Fibroblast of pulmonary artery (primary cell): ENCODE measurements at regions not wholly inside any gene's neighbourhood (a gene's known extent, or its start where the extent isn't known, plus 50 kb on each side); places are given as distances from the start of the nearest gene placed in this dataset.
"Not testable (repeated sequence)": the region's sequence is repeated elsewhere in the genome, so short reads cannot be mapped to it uniquely, and the experiment has no call there.

Experiments
- DNase-seq: peaks from one replicate; pipeline ENCODE4 v3.0.0-alpha.2; 2010; ENCODE audit warnings: low read depth
- H3K4me3 ChIP-seq: replicated peaks from 2 replicates; pipeline ENCODE4 v1.5.1; 2011; ENCODE audit warnings: low read depth, mild to moderate bottlenecking, control low read depth, low read length, moderate library complexity
- CTCF ChIP-seq: IDR thresholded peaks from 2 replicates; pipeline ENCODE4 v1.5.1; 2011; ENCODE audit warnings: mild to moderate bottlenecking, control low read depth, low read length, inconsistent platforms; ENCODE audit errors: missing control alignments

- no peak for TF ChIP-seq CTCF
- H3K4me3 ChIP-seq = no peak overlapping the region
- no peak for DNase-seq
These were observed 73.2 kb downstream of the ZIC4 start for GRCh38 chr3:147333098-147333497.

GRCh38 chr3:147328711-147329110 is 77.6 kb downstream of the ZIC4 start:
- H3K4me3 ChIP-seq = no peak overlapping the region
- DNase-seq = no peak
- no peak for TF ChIP-seq CTCF

GRCh38 chr3:147324356-147324755 is 82.0 kb downstream of the ZIC4 start:
- no peak for DNase-seq
- no peak overlapping the region for H3K4me3 ChIP-seq
- no peak for TF ChIP-seq CTCF

- TF ChIP-seq CTCF = no peak
- no peak for DNase-seq
- no peak overlapping the region for H3K4me3 ChIP-seq
These were observed 87.4 kb downstream of the ZIC4 start for GRCh38 chr3:147318900-147319299.

GRCh38 chr3:147317080-147317479 is 89.3 kb downstream of the ZIC4 start:
- DNase-seq = not testable (repeated sequence)

GRCh38 chr3:147313513-147313912 is 92.8 kb downstream of the ZIC4 start:
- no peak overlapping the region for H3K4me3 ChIP-seq
- no peak for DNase-seq
- no peak for TF ChIP-seq CTCF

More at GRCh38 chr3:147317080-147317479, 89.3 kb downstream of the ZIC4 start:
- not testable (repeated sequence) for H3K4me3 ChIP-seq

GRCh38 chr3:147312786-147313280 is 93.5 kb downstream of the ZIC4 start:
- H3K4me3 ChIP-seq = no peak overlapping the region
- no peak for TF ChIP-seq CTCF
- DNase-seq = no peak

- no peak for TF ChIP-seq CTCF
- DNase-seq = no peak
- H3K4me3 ChIP-seq = no peak overlapping the region
These were observed 94.6 kb downstream of the ZIC4 start for GRCh38 chr3:147311716-147312115.
